ENCODE measurements at regions not wholly inside any gene's neighbourhood (a gene's known extent, or its start where the extent isn't known, plus 50 kb on each side); places are given as distances from the start of the nearest gene placed in this dataset.

DNA sequence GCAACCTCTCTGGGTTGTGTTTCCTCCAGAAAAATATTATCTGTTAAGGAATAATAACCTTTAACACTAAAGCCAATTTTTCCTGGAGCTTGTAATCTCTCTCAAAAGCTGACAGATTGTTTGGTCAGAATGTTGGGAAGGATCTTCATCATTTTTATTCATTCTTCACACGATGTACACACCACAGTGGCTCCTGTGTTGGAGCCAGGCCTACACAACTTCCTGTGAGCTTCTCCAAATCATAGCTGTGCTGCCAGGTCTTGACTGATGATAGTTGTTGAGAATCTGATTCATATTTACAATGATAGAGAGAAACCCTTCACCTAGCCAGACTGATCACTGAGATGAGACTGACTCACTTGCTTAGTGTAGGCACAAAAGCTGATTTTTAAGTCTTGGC, 151.0 kb upstream of the ROBO2 start:
- DNase-seq (ENCODE audit: low spot score) = no peak

DNA sequence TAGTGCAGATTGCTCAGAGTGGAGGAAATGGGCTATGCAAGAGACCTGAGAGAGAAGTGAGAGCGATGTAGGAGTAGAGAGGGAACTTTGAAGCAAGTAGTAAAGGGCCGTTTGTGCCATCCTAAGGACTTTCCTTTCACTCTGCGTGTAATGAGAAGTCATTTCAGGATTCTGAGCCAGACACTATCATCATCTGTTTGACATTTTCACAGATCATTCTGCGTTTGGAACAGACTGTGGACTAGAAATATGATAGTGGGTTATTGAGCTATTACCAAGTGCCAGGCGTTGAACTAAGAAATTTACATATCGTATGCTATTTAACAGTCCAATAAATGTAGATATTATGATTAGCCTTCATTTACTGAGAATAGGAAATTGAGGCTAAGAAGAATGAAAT, 150.0 kb upstream of the ROBO2 start:
- no peak for DNase-seq (ENCODE audit: low spot score)

DNA sequence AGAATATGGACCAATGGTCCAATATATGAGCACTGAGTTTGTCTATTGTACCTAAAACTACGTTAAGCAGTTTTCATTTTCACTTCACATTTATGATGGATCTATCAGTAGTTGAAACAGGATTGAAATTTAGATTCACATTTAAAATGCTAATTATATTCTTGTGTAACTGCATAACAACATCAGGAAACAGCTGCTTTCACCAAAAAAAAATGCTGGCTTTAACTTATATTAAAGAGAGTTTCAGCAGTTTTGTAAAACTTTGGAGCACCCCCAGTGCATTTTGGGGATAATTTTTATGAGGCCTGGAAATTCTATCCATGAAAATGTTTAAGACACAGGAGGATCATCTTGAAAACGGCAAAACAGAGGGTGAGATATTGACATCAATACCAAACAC, 142.8 kb upstream of the ROBO2 start:
- DNase-seq (ENCODE audit: low spot score) = no peak

DNA sequence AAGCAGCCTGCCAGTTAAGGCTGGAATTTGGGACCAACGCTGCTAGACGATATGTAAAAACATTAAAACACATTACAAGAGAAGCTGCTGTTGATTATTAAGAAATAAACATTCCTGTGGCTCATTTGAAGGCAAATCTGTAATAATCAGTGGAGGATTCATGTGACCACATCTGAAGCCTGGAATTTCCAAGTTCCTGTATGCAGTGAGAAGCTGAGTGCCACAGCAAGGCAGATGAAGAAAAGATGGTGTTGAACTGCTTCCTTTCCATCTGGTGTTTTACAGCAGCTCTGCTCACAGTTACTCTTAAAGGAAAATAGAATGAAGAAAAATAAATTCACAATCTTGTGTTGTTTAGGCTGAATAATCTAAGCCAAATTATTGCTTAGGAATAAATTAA, 139.3 kb upstream of the ROBO2 start:
- DNase-seq (ENCODE audit: low spot score) = peak; percentile 1

DNA sequence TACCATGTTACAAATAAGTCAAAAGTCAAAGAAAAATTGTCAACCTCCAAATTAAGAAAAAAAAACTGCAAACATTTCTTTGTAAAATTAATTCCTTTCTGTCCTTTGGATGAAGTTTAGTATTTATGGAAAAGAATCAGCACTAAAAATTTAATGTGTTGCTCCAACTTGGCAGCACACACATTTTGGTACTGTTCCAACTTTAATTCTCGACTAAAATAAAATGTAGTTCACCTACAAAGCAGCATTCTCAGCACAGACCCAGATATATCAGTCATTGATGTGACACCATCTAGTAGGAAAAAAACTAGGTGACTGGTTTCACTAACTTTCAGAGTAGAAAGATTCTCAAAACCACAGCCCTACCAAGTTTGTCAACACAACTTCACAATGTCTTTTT, 131.7 kb upstream of the ROBO2 start:
- no peak for DNase-seq (ENCODE audit: low spot score)

DNA sequence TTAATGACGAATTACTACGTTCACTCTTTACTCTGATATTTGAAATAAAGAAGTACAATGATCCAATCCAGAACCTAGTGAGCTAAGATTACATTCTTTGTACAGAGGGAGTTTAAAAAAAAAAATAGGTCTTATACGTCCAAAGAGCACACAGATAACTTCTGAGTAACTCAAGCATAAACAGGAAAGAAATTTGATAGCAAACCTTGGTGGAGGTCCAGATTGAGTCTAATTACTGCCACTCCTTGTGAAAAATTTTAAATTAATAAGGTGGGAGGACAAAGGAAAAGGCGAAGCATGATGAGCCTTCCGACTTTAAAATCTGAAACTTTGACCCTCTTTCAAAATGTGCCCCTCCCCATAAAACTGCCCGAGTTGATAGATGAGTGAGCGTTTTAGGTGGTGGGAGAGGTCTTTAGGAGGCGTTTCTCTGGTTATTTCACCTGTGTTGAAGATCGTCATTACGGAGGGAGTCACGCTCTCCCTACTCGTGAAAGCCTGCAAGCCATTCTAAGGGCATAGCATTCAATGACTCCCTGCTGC, 127.0 kb upstream of the ROBO2 start:
- no peak for DNase-seq (ENCODE audit: low spot score)

DNA sequence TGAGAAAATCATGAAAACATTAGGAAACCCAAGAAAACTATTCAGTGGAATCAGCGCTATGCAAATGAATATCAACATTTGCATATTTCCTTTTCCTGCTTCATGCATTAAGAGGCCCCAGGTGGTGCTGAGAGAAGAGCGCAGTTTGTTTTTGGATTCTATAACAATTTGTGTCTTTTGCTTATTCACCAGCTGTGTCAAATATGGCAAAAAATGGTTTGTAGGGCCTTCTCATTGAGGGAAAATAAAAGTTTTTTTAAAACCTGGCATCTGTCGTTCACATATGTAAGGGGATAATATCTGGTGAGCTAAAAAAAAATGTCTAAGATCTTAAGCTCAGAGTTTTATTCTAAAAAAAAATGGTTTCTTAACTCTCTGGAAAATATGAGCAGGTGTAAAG, 122.5 kb upstream of the ROBO2 start:
- no peak for DNase-seq (ENCODE audit: low spot score)

DNA sequence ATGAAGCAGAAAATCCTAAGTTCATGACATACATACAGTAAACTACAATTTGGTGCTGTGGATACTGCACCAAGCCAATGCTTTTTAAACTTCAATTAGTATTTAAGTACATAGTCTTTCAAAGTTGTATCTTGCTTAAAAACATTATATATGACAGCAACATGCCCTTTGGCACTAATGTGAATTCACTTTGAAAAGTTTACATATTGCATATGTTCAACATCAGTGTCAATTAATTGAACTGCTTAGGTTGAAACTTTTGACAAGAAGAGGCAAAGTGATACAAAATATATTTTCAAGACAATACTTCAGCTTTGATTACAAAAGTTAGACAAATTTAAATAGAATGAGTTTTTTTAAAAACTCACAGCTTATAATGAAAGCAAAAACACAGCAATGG, 119.4 kb upstream of the ROBO2 start:
- DNase-seq (ENCODE audit: low spot score) = no peak

DNA sequence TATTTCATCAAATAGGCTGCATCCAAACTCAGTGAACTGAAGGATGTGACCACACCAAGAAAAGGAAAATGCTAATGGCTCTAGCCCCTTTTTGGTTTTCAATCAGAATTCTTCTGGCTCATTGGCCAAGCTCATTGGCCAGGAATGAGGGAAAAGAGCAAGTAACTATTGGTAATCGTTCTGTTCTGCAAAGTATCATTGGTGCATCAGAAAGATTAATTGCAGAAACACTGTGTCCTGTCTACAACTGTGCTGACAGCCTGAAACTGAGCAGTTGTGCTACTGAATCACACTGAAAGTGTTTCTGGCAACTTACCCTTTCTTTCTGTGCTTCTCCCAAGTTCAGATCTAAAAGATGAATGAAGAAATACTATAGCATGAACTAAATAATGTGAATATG, 116.4 kb upstream of the ROBO2 start:
- DNase-seq (ENCODE audit: low spot score) = no peak

DNA sequence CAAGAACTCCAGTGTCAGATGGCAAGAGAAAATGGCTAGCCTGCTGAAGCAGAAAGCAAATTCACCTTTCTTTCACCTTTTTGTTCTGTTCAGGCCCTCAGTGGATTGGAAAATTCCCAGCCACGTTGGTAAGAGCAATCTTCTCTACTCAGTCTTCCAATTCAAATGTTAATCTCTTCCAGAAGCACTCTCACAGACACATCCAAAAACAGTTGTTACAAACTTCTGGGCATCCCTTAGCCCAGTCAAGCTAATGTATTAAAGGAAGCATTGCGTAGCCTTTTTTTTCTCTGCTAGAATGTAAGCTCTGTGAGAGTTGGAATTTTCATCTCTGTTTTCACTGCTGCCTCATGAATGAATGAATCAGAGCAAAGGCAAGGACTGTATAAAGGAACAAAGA, 109.2 kb upstream of the ROBO2 start:
- no peak for DNase-seq (ENCODE audit: low spot score)

DNA sequence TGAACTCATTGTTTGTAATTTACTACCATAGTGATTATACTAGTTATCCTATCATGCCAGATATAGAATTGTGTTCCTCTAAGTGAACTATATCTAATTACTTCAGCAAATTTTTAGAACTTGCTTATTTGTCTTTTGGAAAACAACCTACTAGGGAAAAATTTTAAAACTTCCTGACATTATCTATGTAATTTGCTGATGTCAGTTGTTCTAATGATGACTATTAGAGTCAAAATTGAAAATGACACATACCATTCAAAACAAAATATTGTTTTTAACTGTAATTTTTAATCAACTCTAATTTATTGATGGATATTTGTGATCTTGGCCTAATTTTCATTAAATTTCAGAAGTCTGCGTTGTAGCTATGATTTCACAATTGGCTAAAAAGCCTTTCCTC, 106.7 kb upstream of the ROBO2 start:
- DNase-seq (ENCODE audit: low spot score) = no peak

DNA sequence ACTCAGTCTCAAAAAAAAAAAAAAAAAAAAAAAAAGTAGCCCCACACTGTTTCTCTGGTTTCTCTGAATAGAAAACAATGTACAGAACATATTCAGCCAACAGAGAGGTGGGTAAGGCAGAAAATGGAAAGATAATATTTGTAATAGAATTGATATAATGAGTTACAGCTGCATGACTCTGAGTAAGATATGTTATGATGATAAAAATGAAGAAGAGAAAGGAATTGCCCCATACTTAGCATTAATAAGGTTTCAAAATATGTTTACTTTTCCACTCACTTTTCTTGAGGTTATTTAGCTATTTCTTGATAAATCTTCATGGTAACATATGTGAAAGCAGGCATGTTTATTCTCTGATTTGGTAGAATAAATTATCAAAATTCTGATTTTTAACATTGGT, 100.9 kb upstream of the ROBO2 start:
- no peak for DNase-seq (ENCODE audit: low spot score)

DNA sequence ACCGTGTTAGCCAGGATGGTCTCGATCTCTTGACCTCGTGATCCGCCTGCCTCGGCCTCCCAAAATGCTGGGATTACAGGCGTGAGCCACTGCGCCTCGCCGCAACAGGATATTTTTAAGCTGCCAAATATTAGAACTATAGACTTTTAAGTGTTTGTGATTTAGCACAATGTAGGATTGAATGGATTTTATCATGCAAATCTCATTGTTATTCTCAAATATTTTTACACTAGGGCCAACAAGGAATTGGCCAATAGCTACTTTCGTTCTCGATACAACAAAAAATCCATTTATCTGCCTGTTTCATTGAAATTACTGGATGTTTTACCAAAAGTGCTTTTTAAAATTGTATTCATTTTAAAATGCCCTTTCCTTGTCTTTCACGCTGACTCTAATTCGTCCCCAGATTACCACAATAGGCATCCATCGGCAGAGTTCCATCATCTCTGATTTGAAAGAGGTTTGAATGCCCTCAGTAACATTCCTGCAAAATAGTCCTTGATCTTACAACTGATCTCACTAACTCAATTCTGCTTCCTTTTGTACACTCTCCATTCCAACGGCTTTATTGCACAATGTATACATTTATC, 99.6 kb upstream of the ROBO2 start:
- no peak for DNase-seq (ENCODE audit: low spot score)

DNA sequence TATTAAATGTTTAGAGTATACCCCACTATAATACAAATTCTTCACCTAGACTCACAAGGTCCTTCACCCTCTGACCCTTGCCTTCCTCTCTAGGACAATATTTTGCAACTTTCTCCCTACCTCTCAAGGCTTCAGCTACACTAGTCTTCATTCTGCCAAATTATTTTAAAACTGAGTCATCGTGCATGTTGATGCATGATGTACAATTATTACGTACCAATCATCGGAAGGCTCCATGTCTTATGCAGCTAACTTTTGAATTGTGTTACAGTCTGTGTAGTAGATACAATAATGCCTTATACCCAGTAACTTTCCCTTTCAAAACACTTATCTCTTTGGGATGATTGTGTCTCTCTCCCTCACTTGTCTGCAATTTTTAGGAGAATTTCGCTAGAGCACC, 98.5 kb upstream of the ROBO2 start:
- DNase-seq (ENCODE audit: low spot score) = no peak

DNA sequence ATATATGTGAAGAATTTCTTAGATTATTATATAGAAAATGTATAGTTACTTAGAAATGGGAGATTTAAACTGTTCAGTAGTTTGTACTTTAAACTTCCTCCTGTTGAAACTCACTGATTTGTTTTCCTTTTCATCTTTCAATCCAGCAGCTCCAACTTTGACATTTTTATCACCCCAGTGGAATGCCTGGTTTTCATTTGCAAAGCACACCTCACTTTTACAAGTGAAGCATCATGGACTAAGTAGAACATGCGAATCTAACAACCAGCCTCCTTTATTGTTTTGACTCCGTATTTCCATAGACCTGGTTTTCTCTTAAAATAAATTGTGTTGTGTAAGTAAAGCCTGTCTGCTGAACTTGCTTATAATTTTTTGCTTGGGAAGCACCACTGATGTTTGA, 97.8 kb upstream of the ROBO2 start:
- no peak for DNase-seq (ENCODE audit: low spot score)

DNA sequence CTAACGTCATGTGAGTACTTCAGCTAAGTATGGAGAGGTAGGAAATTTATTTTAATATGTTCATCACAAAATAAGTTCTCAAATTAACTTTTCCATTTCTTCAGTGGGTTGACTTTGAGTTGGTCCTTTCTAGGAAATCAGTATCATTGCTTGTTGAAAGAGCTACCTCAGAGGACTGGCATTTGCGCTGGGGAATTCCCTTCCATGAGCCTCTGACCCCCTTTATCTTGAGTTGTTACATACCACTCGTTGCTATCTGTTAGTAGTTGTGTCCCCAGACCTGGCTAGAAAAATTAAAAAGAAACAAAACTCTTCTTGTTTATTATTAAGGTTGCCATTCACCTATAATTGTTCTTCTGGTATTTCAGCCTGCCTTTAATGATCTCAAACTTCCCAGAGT, 96.8 kb upstream of the ROBO2 start:
- DNase-seq (ENCODE audit: low spot score) = no peak

DNA sequence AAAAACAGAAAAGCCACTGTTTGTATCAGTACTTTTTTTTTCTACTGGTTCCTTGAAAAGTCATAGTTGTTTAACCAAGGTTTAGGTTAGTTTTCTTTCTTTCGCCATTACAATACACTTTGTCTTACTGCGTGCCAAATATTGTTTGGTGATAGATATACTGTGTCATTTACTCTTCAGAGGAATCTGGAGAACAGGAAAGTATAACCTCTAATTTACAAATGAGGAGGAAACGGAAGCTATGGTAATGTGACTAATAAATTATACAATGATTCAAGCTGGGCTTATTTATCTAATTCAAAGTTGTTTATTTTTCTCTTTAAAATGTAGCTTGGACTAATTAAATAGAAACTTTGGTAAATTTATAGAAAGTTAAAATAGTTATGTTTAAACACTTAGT, 96.2 kb upstream of the ROBO2 start:
- DNase-seq (ENCODE audit: low spot score) = no peak

DNA sequence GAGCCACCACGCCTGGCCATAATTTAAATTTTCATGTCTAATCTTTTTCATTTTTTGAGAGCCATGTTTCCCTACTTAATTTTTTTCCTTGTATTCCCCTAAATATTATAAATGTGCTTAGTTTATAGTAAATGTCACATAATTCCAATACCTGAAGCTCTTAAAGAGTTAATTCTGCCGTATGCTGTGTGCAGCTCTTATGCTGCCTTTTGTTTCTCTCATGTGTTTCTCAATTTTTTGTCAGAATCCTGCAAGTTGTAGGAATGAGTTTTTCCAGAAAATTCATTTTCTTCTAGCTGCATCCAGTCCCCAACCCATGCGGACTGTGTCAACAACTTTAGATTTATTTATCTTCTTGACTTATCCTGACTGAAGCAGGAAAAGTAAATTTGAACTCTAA, 90.9 kb upstream of the ROBO2 start:
- no peak for DNase-seq (ENCODE audit: low spot score)

DNA sequence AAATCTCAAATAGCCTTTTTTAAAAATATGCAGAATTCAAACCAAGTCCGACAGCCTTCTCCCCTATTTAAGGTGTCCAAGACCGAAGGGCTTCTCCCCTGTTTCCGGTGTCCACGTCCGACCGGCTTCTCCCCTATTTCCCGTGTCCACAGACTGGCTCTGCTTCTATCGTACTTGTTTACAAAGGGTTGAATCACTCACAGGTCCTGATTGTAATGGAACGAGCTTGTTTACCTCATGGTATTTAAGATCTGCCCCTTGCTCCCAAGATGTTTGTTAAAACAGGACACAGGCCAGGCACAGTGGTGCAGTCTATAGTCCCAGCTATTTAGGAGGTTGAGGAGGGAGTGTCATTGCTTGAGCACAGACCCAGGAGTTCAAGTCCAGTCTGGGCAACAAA, 90.4 kb upstream of the ROBO2 start:
- no peak for DNase-seq (ENCODE audit: low spot score)

DNA sequence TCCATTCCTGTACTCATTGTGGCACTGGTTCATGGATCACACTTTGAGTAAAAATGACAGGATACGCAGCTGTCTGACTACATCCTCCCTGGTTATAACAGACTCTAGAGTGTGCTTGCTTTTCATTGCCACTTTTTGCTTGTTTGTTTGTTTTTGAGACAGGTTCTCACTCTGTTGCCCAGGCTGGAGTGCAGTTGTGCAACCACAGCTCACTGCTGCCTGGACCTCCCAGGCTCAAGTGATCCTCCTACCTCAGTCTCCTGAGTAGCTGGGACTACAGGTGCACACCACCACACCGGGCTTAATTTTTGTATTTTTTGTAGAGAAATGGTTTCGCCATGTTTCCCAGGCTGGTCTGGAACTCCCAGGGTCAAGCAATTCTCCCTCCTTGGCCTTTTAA, 89.3 kb upstream of the ROBO2 start:
- no peak for DNase-seq (ENCODE audit: low spot score)

DNA sequence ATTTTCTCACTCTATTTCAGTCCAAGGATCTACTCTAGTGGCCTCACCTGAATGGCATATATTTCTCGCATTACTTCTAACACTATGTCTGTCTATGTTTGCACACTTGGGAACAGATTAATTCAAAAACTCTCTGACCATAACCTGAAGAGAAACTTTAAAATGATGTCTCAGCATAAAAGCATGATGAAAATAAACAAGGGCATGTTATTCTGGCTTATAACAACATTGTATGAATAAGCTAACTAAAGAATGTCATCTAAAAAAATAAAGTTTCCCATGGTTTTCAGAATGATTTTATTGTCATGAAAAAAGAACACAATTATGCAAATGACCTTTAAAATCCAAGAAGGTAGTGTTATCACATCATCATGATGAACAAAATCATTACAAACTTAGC, 85.5 kb upstream of the ROBO2 start:
- no peak for DNase-seq (ENCODE audit: low spot score)

DNA sequence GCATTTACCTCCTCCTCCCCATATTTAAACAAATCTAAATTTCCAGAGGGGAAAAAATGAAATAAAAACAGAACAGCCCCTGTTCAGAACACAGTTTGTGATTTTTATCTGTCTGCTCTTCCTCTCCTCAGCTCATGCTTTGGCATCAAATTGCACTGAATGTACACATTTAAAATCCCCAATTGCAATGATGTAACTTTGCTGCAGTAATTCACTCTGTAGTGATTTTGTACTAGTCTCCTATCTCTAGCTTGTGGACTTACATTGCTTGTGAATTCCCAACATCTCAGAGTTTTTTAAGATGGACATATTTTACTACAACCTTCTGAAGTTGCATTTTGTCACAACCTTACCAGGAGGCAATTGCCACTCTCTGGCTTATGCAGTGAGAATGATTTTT, 81.6 kb upstream of the ROBO2 start:
- no peak for DNase-seq (ENCODE audit: low spot score)

DNA sequence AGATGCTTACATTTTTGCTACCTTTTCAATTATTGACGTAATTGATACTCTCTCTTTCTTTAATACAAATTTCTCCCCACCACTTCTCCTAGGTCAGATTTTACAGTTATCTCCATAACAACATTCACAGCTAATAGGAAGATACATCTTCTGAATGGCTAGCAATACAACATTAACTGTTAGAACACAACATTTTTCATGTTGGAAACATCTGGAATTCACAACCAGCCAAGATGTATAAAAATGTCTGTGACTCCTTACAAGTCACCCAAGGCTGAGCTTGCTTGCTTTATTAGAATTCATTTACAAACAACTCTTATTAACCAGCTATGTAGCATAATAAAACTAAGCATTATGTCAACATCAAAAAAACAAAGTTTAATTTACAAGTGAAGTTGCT, 81.0 kb upstream of the ROBO2 start:
- no peak for DNase-seq (ENCODE audit: low spot score)

DNA sequence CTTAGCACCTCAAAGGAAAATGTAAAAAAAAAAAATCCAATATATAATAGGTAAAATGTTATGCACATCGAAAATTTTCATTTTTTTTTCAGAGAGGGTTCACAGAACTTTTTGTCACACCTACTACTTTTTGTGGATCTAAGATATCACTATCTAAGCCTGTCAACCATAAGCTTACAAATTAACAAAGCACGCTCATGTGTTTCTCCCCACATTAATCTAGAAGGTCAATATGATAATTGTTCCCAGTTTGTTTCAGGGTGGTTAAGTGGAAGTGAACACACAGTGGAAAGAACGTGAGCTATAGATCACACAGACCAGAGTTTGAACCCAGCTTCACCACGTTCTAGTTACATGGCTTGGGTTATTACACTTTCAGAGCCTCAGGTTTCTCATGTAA, 78.6 kb upstream of the ROBO2 start:
- no peak for DNase-seq (ENCODE audit: low spot score)

All from H4 (cell line).